ENCODE measurements at regions not wholly inside any gene's neighbourhood (a gene's known extent, or its start where the extent isn't known, plus 50 kb on each side); places are given as distances from the start of the nearest gene placed in this dataset.

DNA sequence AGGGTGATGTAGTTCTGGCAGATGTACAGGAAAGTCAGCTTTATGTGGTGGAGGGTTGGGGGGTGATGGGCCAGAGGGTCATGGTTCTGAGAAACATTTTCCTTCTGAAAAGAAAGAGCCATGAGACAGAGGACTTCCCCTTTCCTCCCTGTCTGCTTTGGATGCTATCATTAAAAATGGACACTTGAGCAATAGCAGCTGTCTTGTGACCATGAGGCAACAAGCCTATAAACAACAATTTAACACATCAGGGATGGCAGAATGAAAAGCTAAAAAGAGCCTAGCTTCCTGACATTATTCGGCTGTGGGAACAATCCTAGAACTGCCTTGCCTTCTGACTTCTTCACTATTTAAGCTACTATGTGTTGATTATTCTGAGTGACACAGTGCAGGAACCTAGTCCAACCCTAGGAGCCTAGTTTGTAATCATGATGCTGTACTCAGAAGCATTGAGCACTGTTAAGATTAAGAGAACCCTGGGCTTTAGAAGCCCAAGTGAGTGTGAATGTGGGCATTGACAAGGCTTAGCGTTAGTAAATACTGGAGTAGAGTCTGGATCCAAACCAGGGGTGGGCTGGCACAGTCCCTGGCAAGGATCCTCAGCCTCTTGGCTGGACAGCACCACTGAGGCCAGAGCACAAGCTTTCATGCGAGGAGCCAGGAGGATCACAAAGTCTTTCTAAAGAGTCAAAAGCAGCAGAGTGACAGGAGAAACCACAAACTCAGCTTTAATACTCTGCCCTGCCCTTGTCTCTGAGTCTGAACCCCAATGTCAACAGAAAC is 178.5 kb upstream of the EGFLAM start:
- intact Hi-C loops (cut with DNase I): no loop called here
- Histone ChIP-seq H3K27me3 (no peaks in the 10 kb centered on the region), H3K36me3 (replicated peaks in 1 of 2; ENCODE audit: insufficient read depth in 1 of 2, low read depth in 2 of 2) (no peaks in the 10 kb centered on the region), H3K27ac (no peak overlapping the region), H3K4me3 (no peak overlapping the region), H3K4me1 (no peaks in the 10 kb centered on the region), H3K9me3 (no peaks in the 10 kb centered on the region)
- ATAC-seq (no peak), DNase-seq (no peak)
- TF ChIP-seq POLR2A (IDR thresholded peaks at IDR 0.05) (no peak), CTCF (IDR thresholded peaks at IDR 0.05) (no peak)
- WGBS, 2 donors: 73 to 86% methylated on average over 3 of the region's 3 CpGs

DNA sequence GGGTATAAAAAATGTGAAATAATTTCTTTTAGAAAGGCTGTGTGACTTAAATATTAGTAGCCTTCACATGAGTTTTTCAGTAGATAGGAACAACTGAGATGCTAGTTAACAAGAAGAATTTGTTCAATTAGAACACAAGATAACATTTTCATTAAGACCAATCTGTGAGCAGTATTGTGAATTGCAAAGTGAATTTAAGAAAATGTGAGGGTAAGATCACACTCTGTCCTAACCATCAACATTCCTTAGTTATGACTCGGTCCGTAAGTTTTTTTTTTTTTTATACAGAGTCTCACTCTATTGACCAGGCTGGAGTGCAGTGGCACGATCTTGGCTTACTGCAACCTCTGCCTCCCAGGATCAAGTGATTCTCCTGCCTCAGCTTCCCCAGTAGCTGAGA is 180.2 kb upstream of the EGFLAM start:
- no peaks in the 10 kb centered on the region for H3K27me3 ChIP-seq
- DNase-seq: no peak
- WGBS, 2 donors: 55% methylated on average over 3 of the region's 3 CpGs
- H3K9me3 ChIP-seq: no peaks in the 10 kb centered on the region
- no peak overlapping the region for H3K4me3 ChIP-seq
- no peak overlapping the region for H3K27ac ChIP-seq
- ATAC-seq: no peak
- no peak for TF ChIP-seq POLR2A (IDR thresholded peaks at IDR 0.05)
- TF ChIP-seq CTCF (IDR thresholded peaks at IDR 0.05): no peak
- no peaks in the 10 kb centered on the region for H3K36me3 ChIP-seq (replicated peaks in 1 of 2; ENCODE audit: insufficient read depth in 1 of 2, low read depth in 2 of 2)
- intact Hi-C loops (cut with DNase I): no loop called here
- no peaks in the 10 kb centered on the region for H3K4me1 ChIP-seq

DNA sequence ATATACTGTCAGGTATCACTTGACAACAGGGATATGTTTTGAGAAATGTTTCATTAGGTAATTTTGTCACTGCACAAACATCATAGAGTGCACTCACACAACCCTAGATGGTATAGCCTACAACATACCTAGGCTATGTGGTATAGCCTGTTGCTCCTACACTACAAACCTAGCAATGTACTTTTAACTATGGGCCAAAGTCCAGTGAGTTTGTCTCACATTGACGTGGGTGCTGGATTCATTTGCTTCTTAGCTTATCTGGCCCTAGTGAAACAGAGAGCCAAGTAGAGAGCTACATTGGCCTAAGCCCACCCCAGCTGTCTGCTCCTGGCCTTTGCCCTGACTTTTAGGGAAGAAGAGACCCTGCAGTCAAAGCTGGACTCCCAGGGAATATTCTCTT is 180.7 kb upstream of the EGFLAM start:
- H3K36me3 ChIP-seq (replicated peaks in 1 of 2; ENCODE audit: insufficient read depth in 1 of 2, low read depth in 2 of 2): no peaks in the 10 kb centered on the region
- H3K9me3 ChIP-seq: no peaks in the 10 kb centered on the region
- H3K4me1 ChIP-seq: no peaks in the 10 kb centered on the region
- no peak for ATAC-seq
- H3K4me3 ChIP-seq: no peak overlapping the region
- H3K27ac ChIP-seq: no peak overlapping the region
- 11 to 19% methylated on average over 1 of the region's 1 CpG for WGBS, 2 donors
- DNase-seq: no peak
- TF ChIP-seq CTCF (IDR thresholded peaks at IDR 0.05) (no peak), POLR2A (IDR thresholded peaks at IDR 0.05) (no peak)
- intact Hi-C loops (cut with DNase I): no loop called here
- H3K27me3 ChIP-seq: no peaks in the 10 kb centered on the region

DNA sequence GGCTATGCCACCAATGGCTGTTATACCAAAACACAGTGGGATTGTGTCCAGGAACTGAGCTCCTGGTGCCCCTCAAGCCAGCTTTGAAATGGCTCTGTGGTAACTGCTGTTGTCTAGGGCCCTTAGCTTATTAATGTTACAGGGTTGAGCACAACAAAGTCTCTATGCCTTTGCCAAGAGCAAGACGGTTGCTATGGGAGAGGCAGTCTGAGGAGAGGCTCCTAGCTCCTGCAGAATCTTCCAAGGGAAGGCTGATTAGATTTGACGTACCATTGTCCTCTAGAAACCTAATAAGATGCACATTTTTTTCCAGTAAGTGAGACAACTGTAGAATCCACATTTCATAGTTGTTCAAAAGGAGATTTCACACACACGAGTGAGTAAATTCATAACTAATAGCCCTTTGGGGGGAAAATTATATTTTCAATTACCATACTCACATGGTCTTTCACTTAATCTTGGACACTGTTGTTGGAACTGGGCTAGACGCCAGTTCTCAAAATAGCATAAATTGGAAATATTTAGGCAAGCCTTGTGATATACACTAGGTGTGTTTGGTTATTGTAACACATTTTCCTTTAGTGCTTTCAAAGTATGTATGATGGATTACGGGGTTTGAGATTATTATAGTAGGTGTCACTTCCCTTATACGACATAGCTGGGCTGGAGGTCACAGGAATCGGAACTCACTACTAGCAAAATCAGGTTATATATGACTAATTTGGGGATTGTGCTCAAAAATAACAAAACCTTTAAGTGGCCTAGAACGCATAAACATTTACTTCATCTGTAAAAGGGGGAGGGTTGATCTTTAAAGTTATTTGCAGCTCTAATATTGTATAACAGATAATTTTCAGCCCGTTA is 186.3 kb upstream of the EGFLAM start:
- Histone ChIP-seq H3K27me3 (no peaks in the 10 kb centered on the region), H3K4me3 (no peak overlapping the region), H3K36me3 (replicated peaks in 1 of 2; ENCODE audit: insufficient read depth in 1 of 2, low read depth in 2 of 2) (no peaks in the 10 kb centered on the region), H3K4me1 (peaks cover 10% of the 10 kb centered on the region), H3K9me3 (no peaks in the 10 kb centered on the region), H3K27ac (no peak overlapping the region)
- ATAC-seq (no peak), DNase-seq (no peak)
- WGBS, 2 donors: 72 to 82% methylated on average over 9 of the region's 9 CpGs
- intact Hi-C loops (cut with DNase I): no loop called here
- TF ChIP-seq CTCF (IDR thresholded peaks at IDR 0.05): no peak
- no peak for TF ChIP-seq POLR2A (IDR thresholded peaks at IDR 0.05)

Measured in body of pancreas (tissue), 4 donors.